HG03460 (cell line): ENCODE measurements at regions not wholly inside any gene's neighbourhood (a gene's known extent, or its start where the extent isn't known, plus 50 kb on each side); places are given as distances from the start of the nearest gene placed in this dataset.
"Not testable (repeated sequence)": the region's sequence is repeated elsewhere in the genome, so short reads cannot be mapped to it uniquely, and the experiment has no call there.

Experiments
- ATAC-seq: cut with Tn5 transposase; IDR thresholded peaks from one replicate; pipeline ENCODE4 v1.9.1; 2021; ENCODE audit not compliant: unreplicated experiment

- ATAC-seq: no peak
Measured at GRCh38 chr14:37974421-37974820, 233.3 kb upstream of the SSTR1 start.

- no peak for ATAC-seq
Measured at GRCh38 chr14:37977481-37977880, 230.2 kb upstream of the SSTR1 start.

- ATAC-seq: no peak
Measured at GRCh38 chr14:37985826-37986470, 221.8 kb upstream of the SSTR1 start.

GRCh38 chr14:37988472-37988871 is 219.2 kb upstream of the SSTR1 start:
- ATAC-seq: no peak

- no peak for ATAC-seq
Measured at GRCh38 chr14:37991027-37991426, 216.7 kb upstream of the SSTR1 start.

- ATAC-seq: no peak
Measured at GRCh38 chr14:37992499-37992898, 215.2 kb upstream of the SSTR1 start.

GRCh38 chr14:37994846-37995372 is 212.8 kb upstream of the SSTR1 start:
- no peak for ATAC-seq

GRCh38 chr14:37997017-37997416 is 210.7 kb upstream of the SSTR1 start:
- no peak for ATAC-seq

GRCh38 chr14:38000340-38000739 is 207.4 kb upstream of the SSTR1 start:
- ATAC-seq: no peak

- ATAC-seq: no peak
Measured at GRCh38 chr14:38001501-38001900, 206.2 kb upstream of the SSTR1 start.

- ATAC-seq: no peak
Measured at GRCh38 chr14:38003746-38004609, 203.7 kb upstream of the SSTR1 start.

GRCh38 chr14:38004610-38004879 is 203.2 kb upstream of the SSTR1 start:
- no peak for ATAC-seq

GRCh38 chr14:38011156-38011555 is 196.5 kb upstream of the SSTR1 start:
- not testable (repeated sequence) for ATAC-seq

GRCh38 chr14:38012056-38012455 is 195.6 kb upstream of the SSTR1 start:
- ATAC-seq: no peak

GRCh38 chr14:38016497-38016896 is 191.2 kb upstream of the SSTR1 start:
- no peak for ATAC-seq

- no peak for ATAC-seq
Measured at GRCh38 chr14:38021861-38022260, 185.8 kb upstream of the SSTR1 start.

- no peak for ATAC-seq
Measured at GRCh38 chr14:38022775-38023174, 184.9 kb upstream of the SSTR1 start.

GRCh38 chr14:38038171-38038570 is 169.5 kb upstream of the SSTR1 start:
- no peak for ATAC-seq

- no peak for ATAC-seq
Measured at GRCh38 chr14:38038986-38039385, 168.7 kb upstream of the SSTR1 start.

- no peak for ATAC-seq
Measured at GRCh38 chr14:38039496-38039895, 168.2 kb upstream of the SSTR1 start.

GRCh38 chr14:38040411-38040810 is 167.3 kb upstream of the SSTR1 start:
- ATAC-seq: no peak

- ATAC-seq: no peak
Measured at GRCh38 chr14:38042322-38042721, 165.4 kb upstream of the SSTR1 start.
